ENCODE measurements at regions not wholly inside any gene's neighbourhood (a gene's known extent, or its start where the extent isn't known, plus 50 kb on each side); places are given as distances from the start of the nearest gene placed in this dataset.

DNA sequence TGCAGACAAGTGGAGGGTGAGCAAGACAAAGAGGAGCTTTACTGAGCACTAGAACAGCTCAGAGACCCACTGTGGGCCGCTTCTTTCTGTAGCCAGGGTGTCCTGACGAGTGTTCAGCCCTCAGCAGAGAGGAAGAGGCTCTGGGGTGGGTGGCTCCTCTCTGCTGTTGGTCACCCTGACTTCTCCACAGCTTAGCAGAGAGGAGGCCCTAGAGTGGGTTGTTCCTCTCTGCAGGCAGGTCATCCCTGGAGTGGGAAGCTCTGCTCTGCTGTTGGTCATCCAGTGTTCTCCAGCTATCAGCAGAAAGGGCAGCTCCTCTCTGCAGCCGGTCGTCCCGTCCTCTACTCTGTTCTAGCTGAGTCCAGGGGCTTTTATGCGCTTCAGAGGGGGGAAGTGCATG, 286.5 kb downstream of the ICOS start:
- no peaks in the 10 kb centered on the region for H3K9me3 ChIP-seq (ENCODE audit: control insufficient read depth, insufficient read depth, low read length)
- ATAC-seq = no peak
- intact Hi-C loops (cut with micrococcal nuclease) = no loop called here
- Mint-ChIP-seq H3K9me3 (peaks cover 0 to 2% of the 10 kb centered on the region in 2 donors), H3K27me3 (ENCODE audit: low read depth in 2 of 2) (peaks cover 6 to 16% of the 10 kb centered on the region in 2 donors), H3K27ac (no peak overlapping the region), H3K4me1 (no peaks in the 10 kb centered on the region), H3K36me3 (no peaks in the 10 kb centered on the region), H3K4me3 (no peak overlapping the region)
- TF ChIP-seq CTCF (IDR thresholded peaks at IDR 0.05) = no peak
- H3K36me3 ChIP-seq (ENCODE audit: control insufficient read depth, insufficient read depth, low read length) = no peaks in the 10 kb centered on the region
- DNase-seq = no peak
- 83% methylated on average over 6 of the region's 6 CpGs for WGBS (ENCODE audit: insufficient coverage)
- H3K4me3 ChIP-seq (ENCODE audit: low read length) = no peak overlapping the region
- no peaks in the 10 kb centered on the region for H3K4me1 ChIP-seq (ENCODE audit: control insufficient read depth, insufficient read depth, low read length)
- H3K27me3 ChIP-seq (ENCODE audit: control insufficient read depth, insufficient read depth, low read length) = no peaks in the 10 kb centered on the region
- H3K27ac ChIP-seq (ENCODE audit: low read length) = no peak overlapping the region

GRCh38 chr2:204223544-204223943, 287.0 kb downstream of the ICOS start:
- DNase-seq (no peak), ATAC-seq (no peak)
- no peaks in the 10 kb centered on the region for H3K9me3 Mint-ChIP-seq
- H3K27me3 Mint-ChIP-seq (ENCODE audit: low read depth in 2 of 2) = peaks cover 9 to 16% of the 10 kb centered on the region in 2 donors
- TF ChIP-seq CTCF (IDR thresholded peaks at IDR 0.05) = no peak
- no peaks in the 10 kb centered on the region for H3K27me3 ChIP-seq (ENCODE audit: control insufficient read depth, insufficient read depth, low read length)
- no peaks in the 10 kb centered on the region for H3K36me3 Mint-ChIP-seq
- no peaks in the 10 kb centered on the region for H3K4me1 ChIP-seq (ENCODE audit: control insufficient read depth, insufficient read depth, low read length)
- no peak overlapping the region for H3K27ac ChIP-seq (ENCODE audit: low read length)
- no peaks in the 10 kb centered on the region for H3K36me3 ChIP-seq (ENCODE audit: control insufficient read depth, insufficient read depth, low read length)
- H3K4me3 ChIP-seq (ENCODE audit: low read length) = no peak overlapping the region
- H3K4me3 Mint-ChIP-seq = no peak overlapping the region
- 85% methylated on average over 9 of the region's 9 CpGs for WGBS (ENCODE audit: insufficient coverage)
- H3K9me3 ChIP-seq (ENCODE audit: control insufficient read depth, insufficient read depth, low read length) = no peaks in the 10 kb centered on the region
- no peaks in the 10 kb centered on the region for H3K4me1 Mint-ChIP-seq
- intact Hi-C loops (cut with micrococcal nuclease) = no loop called here
- H3K27ac Mint-ChIP-seq = no peak overlapping the region

DNA sequence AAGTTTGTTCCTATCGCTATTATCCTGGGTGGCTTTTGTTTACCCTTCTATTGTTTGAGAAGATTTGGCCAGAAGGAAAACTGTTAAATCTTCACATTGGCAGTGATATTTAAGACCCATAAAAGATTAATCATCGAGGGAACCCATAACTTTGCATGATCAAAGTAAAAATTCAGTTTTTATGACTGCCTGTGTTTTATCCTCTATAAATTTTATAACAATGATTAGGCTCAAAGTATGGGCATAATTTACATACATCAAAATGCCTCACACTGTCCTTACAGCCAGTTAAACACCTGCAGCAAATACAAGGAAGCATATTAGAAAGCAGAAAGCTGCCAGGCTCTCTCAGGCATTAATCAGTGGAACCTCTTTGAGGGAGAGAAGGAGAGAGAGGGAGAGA, 289.1 kb downstream of the ICOS start:
- WGBS (ENCODE audit: insufficient coverage) = 91% methylated on average over 1 of the region's 2 CpGs
- no peak overlapping the region for H3K4me3 ChIP-seq (ENCODE audit: low read length)

More for the DNA sequence above, 289.1 kb downstream of the ICOS start:
- Histone ChIP-seq H3K4me1 (ENCODE audit: control insufficient read depth, insufficient read depth, low read length) (no peaks in the 10 kb centered on the region), H3K36me3 (ENCODE audit: control insufficient read depth, insufficient read depth, low read length) (no peaks in the 10 kb centered on the region), H3K9me3 (ENCODE audit: control insufficient read depth, insufficient read depth, low read length) (no peaks in the 10 kb centered on the region), H3K27ac (ENCODE audit: low read length) (no peak overlapping the region), H3K27me3 (ENCODE audit: control insufficient read depth, insufficient read depth, low read length) (no peaks in the 10 kb centered on the region)
- intact Hi-C loops (cut with micrococcal nuclease) = no loop called here
- H3K36me3 Mint-ChIP-seq = no peaks in the 10 kb centered on the region
- no peak overlapping the region for H3K4me3 Mint-ChIP-seq
- DNase-seq (no peak), ATAC-seq (no peak)
- no peaks in the 10 kb centered on the region for H3K4me1 Mint-ChIP-seq
- no peaks in the 10 kb centered on the region for H3K9me3 Mint-ChIP-seq
- H3K27me3 Mint-ChIP-seq (ENCODE audit: low read depth in 2 of 2) = peaks cover 9 to 16% of the 10 kb centered on the region in 2 donors
- no peak for TF ChIP-seq CTCF (IDR thresholded peaks at IDR 0.05)
- no peak overlapping the region for H3K27ac Mint-ChIP-seq
